ENCODE measurements at regions not wholly inside any gene's neighbourhood (a gene's known extent, or its start where the extent isn't known, plus 50 kb on each side); places are given as distances from the start of the nearest gene placed in this dataset.

DNA sequence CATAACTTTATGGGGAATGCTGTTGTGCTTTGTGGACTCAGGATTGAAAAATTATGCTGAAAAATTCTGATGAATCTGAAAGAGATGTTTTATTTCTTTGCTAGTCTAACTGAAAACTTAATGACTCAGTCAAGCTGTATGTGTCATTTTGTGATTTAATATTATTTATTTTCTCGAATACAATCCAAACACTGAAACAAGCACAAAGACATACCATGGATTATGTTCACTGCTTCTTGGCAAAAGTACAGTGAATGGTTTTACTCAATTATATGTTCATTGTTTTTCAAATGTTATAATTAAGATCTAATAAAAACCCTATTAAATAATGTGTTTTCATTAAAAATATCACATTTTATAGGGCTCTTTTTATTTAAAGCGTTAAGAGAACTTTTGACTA, 330.6 kb upstream of the EPHA7 start (continued):
- no peak for TF ChIP-seq RARB (CRISPR knock-in tag; IDR thresholded peaks at IDR 0.05)
- TF ChIP-seq ZNF302 (CRISPR knock-in tag; IDR thresholded peaks at IDR 0.05): no peak
- TF ChIP-seq, protein P1, sequence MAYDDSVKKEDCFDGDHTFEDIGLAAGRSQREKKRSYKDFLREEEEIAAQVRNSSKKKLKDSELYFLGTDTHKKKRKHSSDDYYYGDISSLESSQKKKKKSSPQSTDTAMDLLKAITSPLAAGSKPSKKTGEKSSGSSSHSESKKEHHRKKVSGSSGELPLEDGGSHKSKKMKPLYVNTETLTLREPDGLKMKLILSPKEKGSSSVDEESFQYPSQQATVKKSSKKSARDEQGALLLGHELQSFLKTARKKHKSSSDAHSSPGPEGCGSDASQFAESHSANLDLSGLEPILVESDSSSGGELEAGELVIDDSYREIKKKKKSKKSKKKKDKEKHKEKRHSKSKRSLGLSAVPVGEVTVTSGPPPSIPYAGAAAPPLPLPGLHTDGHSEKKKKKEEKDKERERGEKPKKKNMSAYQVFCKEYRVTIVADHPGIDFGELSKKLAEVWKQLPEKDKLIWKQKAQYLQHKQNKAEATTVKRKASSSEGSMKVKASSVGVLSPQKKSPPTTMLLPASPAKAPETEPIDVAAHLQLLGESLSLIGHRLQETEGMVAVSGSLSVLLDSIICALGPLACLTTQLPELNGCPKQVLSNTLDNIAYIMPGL (CRISPR knock-in tag; IDR thresholded peaks at IDR 0.05; ENCODE audit: borderline replicate concordance): no peak
- TF ChIP-seq TP53 (CRISPR knock-in tag; IDR thresholded peaks at IDR 0.05): no peak

DNA sequence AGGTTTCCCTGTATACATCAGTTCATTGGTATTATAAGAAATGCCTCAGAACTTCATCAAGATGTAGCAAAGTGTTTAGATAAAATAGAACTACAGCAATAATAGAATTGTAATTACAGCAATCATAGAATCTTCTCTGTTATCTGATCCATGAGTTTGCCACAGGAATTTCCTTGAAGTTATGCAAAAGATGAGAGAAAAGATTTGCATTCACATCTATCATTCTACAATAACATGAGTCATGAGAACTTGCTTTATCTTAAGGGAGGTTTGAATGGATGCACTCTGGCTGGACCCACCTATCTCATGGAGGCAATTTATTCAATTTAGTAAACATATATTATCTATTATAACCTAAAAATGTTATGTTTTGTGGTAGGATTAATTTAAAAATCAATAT, 329.8 kb upstream of the EPHA7 start:
- ChIA-PET CTCF (no interaction called here), POLR2A (no interaction called here)
- H3K4me2 ChIP-seq: no peak overlapping the region
- DNase-seq (ENCODE audit: low read depth in 1 of 2, low spot score in 1 of 2): no peak
- no peaks in the 10 kb centered on the region for H3K9me3 ChIP-seq
- H3K27ac ChIP-seq: no peak overlapping the region
- H3K4me1 ChIP-seq: no peaks in the 10 kb centered on the region
- H3K4me3 ChIP-seq: no peak overlapping the region
- FAIRE-seq: no peak
- no peak for TF ChIP-seq TFCP2L1 (CRISPR knock-in tag; IDR thresholded peaks at IDR 0.05)
- TF ChIP-seq HOXA7 (CRISPR knock-in tag; IDR thresholded peaks at IDR 0.05): no peak
- TF ChIP-seq HEYL (CRISPR knock-in tag; IDR thresholded peaks at IDR 0.05): no peak
- TF ChIP-seq JUNB (IDR thresholded peaks at IDR 0.05): no peak
- TF ChIP-seq ZC3H11A (IDR thresholded peaks at IDR 0.05): no peak
- TF ChIP-seq ZFP36 (IDR thresholded peaks at IDR 0.05; ENCODE audit: borderline replicate concordance, partially characterized antibody): no peak
- TF ChIP-seq ZNF302 (CRISPR knock-in tag; IDR thresholded peaks at IDR 0.05): no peak
- no peak for ATAC-seq

DNA sequence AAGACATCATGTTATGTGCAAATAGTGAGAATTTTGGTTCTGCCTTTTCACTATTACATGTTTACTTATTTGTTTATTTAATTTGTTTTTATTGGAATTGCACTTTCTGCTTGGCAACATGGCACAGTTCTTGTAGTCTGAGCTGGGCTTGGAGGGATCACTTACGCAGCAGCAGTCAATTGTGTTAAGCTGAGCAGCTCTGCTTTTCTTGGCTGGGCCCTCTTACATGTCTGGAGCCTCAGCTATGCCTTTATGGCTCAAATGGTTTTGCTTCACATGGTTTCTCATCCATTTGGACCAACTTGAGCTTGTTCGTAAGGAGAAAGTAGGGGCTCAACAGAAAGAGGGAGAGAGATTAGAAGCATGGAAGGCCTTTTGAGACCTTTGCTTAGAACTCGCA, 327.5 kb upstream of the EPHA7 start:
- FAIRE-seq (no peak), ATAC-seq (no peak), DNase-seq (ENCODE audit: low read depth in 1 of 2, low spot score in 1 of 2) (no peak)
- 39% methylated on average over 3 of the region's 3 CpGs for WGBS (ENCODE audit: missing lambda C conversion rate)
- Histone ChIP-seq H3K4me3 (no peak overlapping the region), H3K4me2 (no peak overlapping the region), H3K27ac (no peak overlapping the region), H3K4me1 (no peaks in the 10 kb centered on the region), H3K9me3 (no peaks in the 10 kb centered on the region)
- TF ChIP-seq RARB (CRISPR knock-in tag; IDR thresholded peaks at IDR 0.05) (no peak), HDAC2 (IDR thresholded peaks at IDR 0.05) (no peak), MAFK (IDR thresholded peaks at IDR 0.05; ENCODE audit: partially characterized antibody) (no peak), PHF8 (IDR thresholded peaks at IDR 0.05; ENCODE audit: borderline replicate concordance, low read depth) (no peak), FOSL2 (IDR thresholded peaks at IDR 0.05) (no peak), FOSL2 (CRISPR knock-in tag; IDR thresholded peaks at IDR 0.05) (no peak), ZC3H11A (IDR thresholded peaks at IDR 0.05) (no peak), POLR2A (IDR thresholded peaks at IDR 0.05; ENCODE audit: low read length) (no peak), JUNB (IDR thresholded peaks at IDR 0.05) (no peak), HOXB5 (CRISPR knock-in tag; IDR thresholded peaks at IDR 0.05) (no peak), ZSCAN20 (CRISPR knock-in tag; IDR thresholded peaks at IDR 0.05) (no peak), NPAS2 (CRISPR knock-in tag; IDR thresholded peaks at IDR 0.05; ENCODE audit: borderline replicate concordance) (no peak)
- TF ChIP-seq, protein P2, sequence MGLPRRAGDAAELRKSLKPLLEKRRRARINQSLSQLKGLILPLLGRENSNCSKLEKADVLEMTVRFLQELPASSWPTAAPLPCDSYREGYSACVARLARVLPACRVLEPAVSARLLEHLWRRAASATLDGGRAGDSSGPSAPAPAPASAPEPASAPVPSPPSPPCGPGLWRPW (IDR thresholded peaks at IDR 0.05): no peak
- TF ChIP-seq, protein P3, sequence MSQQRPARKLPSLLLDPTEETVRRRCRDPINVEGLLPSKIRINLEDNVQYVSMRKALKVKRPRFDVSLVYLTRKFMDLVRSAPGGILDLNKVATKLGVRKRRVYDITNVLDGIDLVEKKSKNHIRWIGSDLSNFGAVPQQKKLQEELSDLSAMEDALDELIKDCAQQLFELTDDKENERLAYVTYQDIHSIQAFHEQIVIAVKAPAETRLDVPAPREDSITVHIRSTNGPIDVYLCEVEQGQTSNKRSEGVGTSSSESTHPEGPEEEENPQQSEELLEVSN (IDR thresholded peaks at IDR 0.05; ENCODE audit: borderline replicate concordance, low read depth): no peak
- ChIA-PET POLR2A (no interaction called here), CTCF (no interaction called here)

DNA sequence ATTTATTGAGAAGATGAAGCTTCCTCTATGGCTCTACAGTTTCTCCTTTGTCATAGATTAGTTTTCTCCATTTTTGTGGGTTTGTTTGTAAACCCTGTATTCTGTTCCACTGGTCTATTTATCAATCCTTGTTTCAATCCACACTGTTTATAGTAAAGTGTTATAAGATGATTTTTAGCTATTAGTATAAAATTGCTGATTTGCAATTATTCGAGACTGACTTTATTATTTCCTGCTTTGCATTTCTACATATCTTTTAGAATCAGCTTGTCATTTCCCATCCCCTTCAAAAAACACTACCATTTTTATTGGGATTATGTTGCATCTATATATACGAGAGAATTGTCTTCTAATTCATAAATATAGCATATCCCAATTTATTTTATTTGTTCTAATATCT, 325.9 kb upstream of the EPHA7 start:
- DNase-seq (ENCODE audit: low read depth in 1 of 2, low spot score in 1 of 2) (no peak), ATAC-seq (no peak), FAIRE-seq (no peak)
- POLR2A ChIA-PET: no interaction called here
- no peak overlapping the region for H3K27ac ChIP-seq
- no peaks in the 10 kb centered on the region for H3K4me1 ChIP-seq
- CTCF ChIA-PET: no interaction called here
- no peak overlapping the region for H3K4me3 ChIP-seq
- H3K4me2 ChIP-seq: no peak overlapping the region
- 31% methylated on average over 2 of the region's 2 CpGs for WGBS (ENCODE audit: missing lambda C conversion rate)
- TF ChIP-seq MAFK (IDR thresholded peaks at IDR 0.05; ENCODE audit: partially characterized antibody) (peak; percentile 46), SMC3 (IDR thresholded peaks at IDR 0.05) (no peak)
- no peaks in the 10 kb centered on the region for H3K9me3 ChIP-seq

All from A549 (cell line).